ENCODE measurements at regions not wholly inside any gene's neighbourhood (a gene's known extent, or its start where the extent isn't known, plus 50 kb on each side); places are given as distances from the start of the nearest gene placed in this dataset.

DNA sequence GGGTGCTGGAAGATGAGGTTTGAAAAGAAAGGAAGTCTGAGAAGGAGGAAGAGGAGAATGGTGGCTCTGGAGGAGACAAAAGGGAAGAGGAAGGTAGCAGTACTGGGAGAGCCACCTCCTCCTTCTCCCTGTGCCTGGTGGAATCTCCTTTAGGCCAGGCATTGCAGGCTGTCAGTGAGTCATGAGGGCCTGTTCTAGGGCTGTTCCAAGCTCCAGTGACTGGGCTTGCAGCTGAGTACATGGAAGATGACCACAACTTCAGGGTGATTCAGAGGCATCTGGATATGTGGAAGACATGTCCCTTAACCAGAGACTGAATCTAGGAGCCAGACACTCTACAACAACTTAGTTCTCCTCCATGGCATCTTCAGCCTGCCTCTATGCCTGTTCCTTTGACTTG lies 107.8 kb downstream of the EFNB1 start:
- DNase-seq (ENCODE audit: insufficient read length, low spot score) = no peak
- TF ChIP-seq, protein P1, sequence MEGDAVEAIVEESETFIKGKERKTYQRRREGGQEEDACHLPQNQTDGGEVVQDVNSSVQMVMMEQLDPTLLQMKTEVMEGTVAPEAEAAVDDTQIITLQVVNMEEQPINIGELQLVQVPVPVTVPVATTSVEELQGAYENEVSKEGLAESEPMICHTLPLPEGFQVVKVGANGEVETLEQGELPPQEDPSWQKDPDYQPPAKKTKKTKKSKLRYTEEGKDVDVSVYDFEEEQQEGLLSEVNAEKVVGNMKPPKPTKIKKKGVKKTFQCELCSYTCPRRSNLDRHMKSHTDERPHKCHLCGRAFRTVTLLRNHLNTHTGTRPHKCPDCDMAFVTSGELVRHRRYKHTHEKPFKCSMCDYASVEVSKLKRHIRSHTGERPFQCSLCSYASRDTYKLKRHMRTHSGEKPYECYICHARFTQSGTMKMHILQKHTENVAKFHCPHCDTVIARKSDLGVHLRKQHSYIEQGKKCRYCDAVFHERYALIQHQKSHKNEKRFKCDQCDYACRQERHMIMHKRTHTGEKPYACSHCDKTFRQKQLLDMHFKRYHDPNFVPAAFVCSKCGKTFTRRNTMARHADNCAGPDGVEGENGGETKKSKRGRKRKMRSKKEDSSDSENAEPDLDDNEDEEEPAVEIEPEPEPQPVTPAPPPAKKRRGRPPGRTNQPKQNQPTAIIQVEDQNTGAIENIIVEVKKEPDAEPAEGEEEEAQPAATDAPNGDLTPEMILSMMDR (IDR thresholded peaks at IDR 0.05; ENCODE audit: insufficient read depth, missing control alignments) = no peak
- no peak for FAIRE-seq

DNA sequence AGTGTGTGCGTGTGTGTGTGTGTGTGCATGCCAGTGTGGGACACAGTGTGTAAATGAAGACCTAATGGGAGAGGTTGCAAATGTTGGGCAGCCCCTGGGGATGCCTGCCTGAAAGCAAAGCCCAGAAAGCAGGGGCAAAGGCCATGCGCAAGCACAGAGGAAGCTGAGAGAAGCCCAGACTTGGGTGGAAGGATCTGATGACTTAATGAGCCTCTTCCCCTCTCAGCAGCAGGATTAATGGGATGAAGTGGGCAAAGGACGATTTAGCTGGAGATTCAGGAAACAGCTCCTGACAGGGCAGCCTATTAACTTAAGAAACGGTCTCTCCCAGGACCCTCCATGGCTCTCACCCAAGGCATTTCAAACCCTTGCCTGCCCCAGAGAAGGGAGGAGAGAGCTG lies 107.3 kb downstream of the EFNB1 start:
- no peak for FAIRE-seq
- TF ChIP-seq, protein P1 (IDR thresholded peaks at IDR 0.05; ENCODE audit: insufficient read depth, missing control alignments) = no peak

DNA sequence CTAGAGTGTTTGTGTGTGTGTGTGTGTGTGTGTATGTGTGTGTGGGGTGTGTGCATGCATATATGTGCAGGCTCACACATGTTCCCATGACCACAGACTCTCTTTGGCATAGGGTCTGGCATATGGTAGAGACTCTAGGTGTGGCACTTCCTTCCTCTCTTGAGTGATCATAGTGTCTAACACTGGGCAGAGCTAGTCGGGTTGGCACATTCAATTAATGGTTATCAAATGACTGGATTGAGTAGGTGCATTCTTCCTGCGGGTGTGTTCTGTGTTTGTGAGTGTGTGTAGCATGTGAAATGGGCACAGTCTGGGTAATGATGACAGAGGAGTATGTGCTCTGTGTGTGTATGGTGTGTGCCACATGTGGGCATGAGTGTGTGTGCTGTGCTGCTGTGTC lies 106.5 kb downstream of the EFNB1 start:
- TF ChIP-seq, protein P1 (IDR thresholded peaks at IDR 0.05; ENCODE audit: insufficient read depth, missing control alignments) = no peak
- FAIRE-seq = no peak
- no peak for DNase-seq (ENCODE audit: insufficient read length, low spot score)

More for the DNA sequence above, 107.3 kb downstream of the EFNB1 start:
- no peak for DNase-seq (ENCODE audit: insufficient read length, low spot score)

DNA sequence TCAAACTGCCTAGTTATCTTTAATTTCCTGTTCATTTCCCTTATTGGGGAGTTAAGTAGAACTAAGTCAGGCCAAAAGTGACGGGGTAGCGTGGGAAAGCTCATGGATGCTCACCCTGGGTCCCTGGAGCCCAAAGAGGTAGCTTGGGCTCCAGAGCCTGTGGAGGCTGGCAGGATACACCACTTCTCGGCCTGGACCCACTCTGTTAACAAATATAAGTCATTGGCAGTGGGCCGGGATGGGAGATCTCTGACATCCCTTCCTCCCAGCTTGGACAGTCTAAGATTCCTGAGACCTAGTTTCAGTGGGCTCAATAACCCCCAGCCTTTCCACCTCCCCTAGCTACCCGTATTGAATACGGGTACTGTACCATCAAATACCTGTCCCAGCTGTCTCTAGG lies 106.1 kb downstream of the EFNB1 start:
- no peak for FAIRE-seq

DNA sequence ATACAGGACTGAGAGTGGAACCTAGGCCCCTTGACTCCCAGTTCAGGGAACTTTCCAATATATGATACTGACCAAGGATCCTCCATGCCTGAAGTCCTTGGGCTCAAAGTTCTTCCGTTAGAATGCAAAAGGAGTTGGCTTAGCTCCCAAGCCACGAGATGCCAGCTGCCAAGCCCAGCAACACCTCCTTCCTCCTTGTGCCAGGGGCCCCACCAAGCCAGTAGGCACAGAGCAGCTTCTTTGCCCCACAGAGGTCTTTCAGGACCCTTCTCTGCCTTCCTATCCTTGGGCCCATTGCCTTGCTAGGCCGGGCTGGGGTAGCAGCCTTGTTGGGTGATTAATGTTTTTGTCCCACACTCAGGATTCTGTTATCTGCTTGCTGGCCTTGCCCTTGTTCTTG lies 105.6 kb downstream of the EFNB1 start:
- TF ChIP-seq, protein P1 (IDR thresholded peaks at IDR 0.05; ENCODE audit: insufficient read depth, missing control alignments) = no peak
- FAIRE-seq (no peak), DNase-seq (ENCODE audit: insufficient read length, low spot score) (no peak)

More for the DNA sequence above, 106.1 kb downstream of the EFNB1 start:
- no peak for DNase-seq (ENCODE audit: insufficient read length, low spot score)
- TF ChIP-seq, protein P1 (IDR thresholded peaks at IDR 0.05; ENCODE audit: insufficient read depth, missing control alignments) = no peak

DNA sequence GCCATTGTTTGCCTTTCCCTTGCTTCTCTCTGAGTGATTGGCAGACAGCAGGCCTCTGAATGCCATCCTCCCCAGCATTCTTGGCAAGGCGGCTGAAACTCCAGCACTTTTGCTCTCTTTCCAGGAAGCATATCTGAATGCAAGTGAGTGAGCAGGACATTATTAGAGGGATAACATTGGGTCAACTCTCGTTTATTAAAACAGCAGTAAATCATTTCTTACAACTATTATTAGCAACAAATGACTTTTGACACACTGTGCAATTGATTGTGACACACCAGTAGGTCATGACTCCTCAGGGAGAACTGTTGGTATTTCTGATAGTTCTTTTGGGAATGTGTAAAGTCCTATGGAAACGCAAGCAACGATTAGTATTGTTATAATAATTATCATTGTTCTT lies 103.8 kb downstream of the EFNB1 start:
- TF ChIP-seq, protein P1 (IDR thresholded peaks at IDR 0.05; ENCODE audit: insufficient read depth, missing control alignments) = no peak
- DNase-seq (ENCODE audit: insufficient read length, low spot score) (no peak), FAIRE-seq (no peak)

DNA sequence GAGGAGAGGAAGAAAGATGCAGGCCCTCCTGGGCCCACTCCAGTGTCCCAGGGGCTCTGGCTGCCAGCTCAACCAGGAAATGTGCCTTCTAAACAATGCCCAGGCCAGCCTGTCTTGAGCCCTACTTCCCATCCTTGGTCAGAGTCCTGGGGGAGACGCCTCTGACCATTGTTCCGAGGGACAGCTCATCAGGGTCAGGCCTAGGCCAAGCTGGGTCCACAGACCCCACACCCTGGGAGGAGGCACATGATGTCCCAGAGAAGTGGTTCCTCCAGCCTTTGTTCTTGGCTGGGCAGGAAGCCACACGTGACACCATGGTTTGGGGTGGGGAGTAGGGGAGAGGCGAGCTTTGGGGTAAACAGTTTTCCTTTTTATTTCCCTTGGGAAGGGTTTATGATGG lies 102.5 kb downstream of the EFNB1 start:
- TF ChIP-seq, protein P1 (IDR thresholded peaks at IDR 0.05; ENCODE audit: insufficient read depth, missing control alignments) = no peak
- no peak for FAIRE-seq

More for the DNA sequence above, 102.5 kb downstream of the EFNB1 start:
- no peak for DNase-seq (ENCODE audit: insufficient read length, low spot score)
